ENCODE measurements at regions not wholly inside any gene's neighbourhood (a gene's known extent, or its start where the extent isn't known, plus 50 kb on each side); places are given as distances from the start of the nearest gene placed in this dataset.

GRCh38 chr18:67363694-67364093 is 152.8 kb downstream of the DSEL start:
- Histone ChIP-seq H3K27me3 (replicated peaks; ENCODE audit: insufficient read depth, low read length) (no peaks in the 10 kb centered on the region), H3K4me2 (ENCODE audit: low read depth, low read length) (no peak overlapping the region), H3K79me2 (ENCODE audit: low read length) (no peaks in the 10 kb centered on the region), H3K9ac (ENCODE audit: low read length) (no peak overlapping the region), H4K20me1 (ENCODE audit: insufficient read depth, low read length) (no peaks in the 10 kb centered on the region), H3K27ac (ENCODE audit: low read length) (no peak overlapping the region), H3K9me3 (replicated peaks; ENCODE audit: insufficient read depth, low read length) (no peaks in the 10 kb centered on the region), H3K9me2 (replicated peaks; ENCODE audit: insufficient read depth, low read length) (no peaks in the 10 kb centered on the region), H3F3A (ENCODE audit: insufficient read depth, low read length) (no peaks in the 10 kb centered on the region), H3K4me1 (ENCODE audit: low read length) (0 out of 2 replicates have a peak, but pooled peaks cover 10% of the 10 kb centered on the region), H3K4me3 (ENCODE audit: low read length) (no peak overlapping the region), H3K36me3 (replicated peaks; ENCODE audit: insufficient read depth, low read length) (no peaks in the 10 kb centered on the region), H2AFZ (ENCODE audit: low read length) (no peak overlapping the region)
- peak; percentile 25 for DNase-seq
- TF ChIP-seq EZH2 (optimal IDR thresholded peaks at IDR 0.05; ENCODE audit: low read depth, low read length) (no peak), CTCF (IDR thresholded peaks at IDR 0.05; ENCODE audit: low read length) (no peak), EZH2phosphoT487 (IDR thresholded peaks at IDR 0.05; ENCODE audit: low read length) (no peak)

GRCh38 chr18:67362906-67363305 is 153.6 kb downstream of the DSEL start:
- Histone ChIP-seq H4K20me1 (ENCODE audit: insufficient read depth, low read length) (no peaks in the 10 kb centered on the region), H2AFZ (ENCODE audit: low read length) (no peak overlapping the region), H3K9me3 (replicated peaks; ENCODE audit: insufficient read depth, low read length) (no peaks in the 10 kb centered on the region), H3K9ac (ENCODE audit: low read length) (no peak overlapping the region), H3F3A (ENCODE audit: insufficient read depth, low read length) (no peaks in the 10 kb centered on the region), H3K4me3 (ENCODE audit: low read length) (no peak overlapping the region), H3K36me3 (replicated peaks; ENCODE audit: insufficient read depth, low read length) (no peaks in the 10 kb centered on the region), H3K79me2 (ENCODE audit: low read length) (no peaks in the 10 kb centered on the region), H3K9me2 (replicated peaks; ENCODE audit: insufficient read depth, low read length) (no peaks in the 10 kb centered on the region), H3K4me1 (ENCODE audit: low read length) (0 out of 2 replicates have a peak, but pooled peaks cover 10% of the 10 kb centered on the region), H3K4me2 (ENCODE audit: low read depth, low read length) (no peak overlapping the region), H3K27me3 (replicated peaks; ENCODE audit: insufficient read depth, low read length) (no peaks in the 10 kb centered on the region), H3K27ac (ENCODE audit: low read length) (no peak overlapping the region)
- TF ChIP-seq EZH2phosphoT487 (IDR thresholded peaks at IDR 0.05; ENCODE audit: low read length) (no peak), EZH2 (optimal IDR thresholded peaks at IDR 0.05; ENCODE audit: low read depth, low read length) (no peak), CTCF (IDR thresholded peaks at IDR 0.05; ENCODE audit: low read length) (no peak)
- DNase-seq = no peak

GRCh38 chr18:67359873-67360838 is 156.4 kb downstream of the DSEL start:
- H3K4me2 ChIP-seq (ENCODE audit: low read depth, low read length) = peak overlapping the region; percentile 24; the same call in 1 of the 2 replicates
- TF ChIP-seq CTCF (IDR thresholded peaks at IDR 0.05; ENCODE audit: low read length) = no peak
- TF ChIP-seq EZH2phosphoT487 (IDR thresholded peaks at IDR 0.05; ENCODE audit: low read length) = no peak
- no peak for TF ChIP-seq EZH2 (optimal IDR thresholded peaks at IDR 0.05; ENCODE audit: low read depth, low read length)
- no peak overlapping the region for H3K9ac ChIP-seq (ENCODE audit: low read length)
- no peaks in the 10 kb centered on the region for H3K79me2 ChIP-seq (ENCODE audit: low read length)
- no peaks in the 10 kb centered on the region for H3F3A ChIP-seq (ENCODE audit: insufficient read depth, low read length)
- no peak overlapping the region for H3K4me3 ChIP-seq (ENCODE audit: low read length)
- peak; percentile 10 for DNase-seq
- no peaks in the 10 kb centered on the region for H4K20me1 ChIP-seq (ENCODE audit: insufficient read depth, low read length)
- no peak overlapping the region for H3K27ac ChIP-seq (ENCODE audit: low read length)
- H3K27me3 ChIP-seq (replicated peaks; ENCODE audit: insufficient read depth, low read length) = no peaks in the 10 kb centered on the region
- no peaks in the 10 kb centered on the region for H3K9me2 ChIP-seq (replicated peaks; ENCODE audit: insufficient read depth, low read length)
- no peaks in the 10 kb centered on the region for H3K36me3 ChIP-seq (replicated peaks; ENCODE audit: insufficient read depth, low read length)
- H2AFZ ChIP-seq (ENCODE audit: low read length) = no peak overlapping the region
- H3K9me3 ChIP-seq (replicated peaks; ENCODE audit: insufficient read depth, low read length) = no peaks in the 10 kb centered on the region
- 0 out of 2 replicates have a peak, but pooled peaks cover 10% of the 10 kb centered on the region for H3K4me1 ChIP-seq (ENCODE audit: low read length)
